Activated T-helper 1 cell treated with anti-CD3 and anti-CD28 coated beads, Interleukin-12 subunit alpha, Interleukin-12 subunit beta, Interleukin-2, Interleukin-4 antibody, amounts not matched to agents 30 ng/mL and 10 ng/mL and 1 ng/mL, durations not matched to agents 14 hours and 24 hours and 36 hours (primary cell): ENCODE measurements at regions not wholly inside any gene's neighbourhood (a gene's known extent, or its start where the extent isn't known, plus 50 kb on each side); places are given as distances from the start of the nearest gene placed in this dataset.

Experiments
- DNase-seq: peaks from one replicate; pipeline ENCODE4 v3.0.0; 2021; ENCODE audit warnings: low spot score
- H3K27ac Mint-ChIP-seq: one replicate; pipeline ENCODE4 v1.8.0; 2021; ENCODE audit warnings: mild to moderate bottlenecking, mixed read lengths
- H3K27me3 Mint-ChIP-seq: one replicate; pipeline ENCODE4 v1.8.0; 2022; ENCODE audit warnings: mild to moderate bottlenecking, moderate library complexity, mixed read lengths; ENCODE audit not compliant: insufficient read depth
- H3K36me3 Mint-ChIP-seq: one replicate; pipeline ENCODE4 v1.8.0; 2021; ENCODE audit warnings: low read depth, mixed read lengths
- H3K4me1 Mint-ChIP-seq: one replicate; pipeline ENCODE4 v1.8.0; 2021; ENCODE audit warnings: low read depth, mixed read lengths
- H3K4me3 Mint-ChIP-seq: one replicate; pipeline ENCODE4 v1.8.0; 2021; ENCODE audit warnings: mild to moderate bottlenecking, moderate library complexity, mixed read lengths
- H3K9me3 Mint-ChIP-seq: one replicate; pipeline ENCODE4 v1.8.0; 2021; ENCODE audit warnings: mixed read lengths
- intact Hi-C: fragments of 100-400 bp; cut with micrococcal nuclease; formaldehyde crosslinking; loops from one replicate; pipeline ENCODE4 v1.15.1; 2024

DNA sequence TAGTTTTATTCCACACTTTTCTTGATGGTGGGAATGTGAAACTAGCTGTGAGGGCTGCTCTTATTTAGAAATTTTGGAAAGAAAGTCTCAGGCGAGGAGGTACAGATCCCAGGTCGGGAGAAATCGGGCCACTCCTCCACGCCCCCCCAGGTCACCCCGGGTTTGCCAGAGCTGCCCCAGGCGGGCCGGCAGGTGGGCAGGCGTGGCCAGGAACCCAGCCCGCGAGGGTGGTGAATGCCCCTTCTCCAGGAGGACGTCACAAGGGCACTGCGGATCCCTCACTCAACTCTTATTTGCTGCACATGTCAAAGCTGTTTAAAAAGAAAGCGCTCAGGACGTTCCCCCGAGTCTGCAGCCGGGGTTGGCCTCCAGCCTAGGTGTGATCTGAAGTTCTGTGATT lies 60.5 kb upstream of the SLCO4A1 start:
- Mint-ChIP-seq H3K4me1 (no peaks in the 10 kb centered on the region), H3K4me3 (no peak overlapping the region), H3K27me3 (peaks cover 27% of the 10 kb centered on the region), H3K36me3 (no peaks in the 10 kb centered on the region), H3K9me3 (peaks cover 3% of the 10 kb centered on the region), H3K27ac (no peak overlapping the region)
- DNase-seq: no peak
- intact Hi-C loops: no loop called here

DNA sequence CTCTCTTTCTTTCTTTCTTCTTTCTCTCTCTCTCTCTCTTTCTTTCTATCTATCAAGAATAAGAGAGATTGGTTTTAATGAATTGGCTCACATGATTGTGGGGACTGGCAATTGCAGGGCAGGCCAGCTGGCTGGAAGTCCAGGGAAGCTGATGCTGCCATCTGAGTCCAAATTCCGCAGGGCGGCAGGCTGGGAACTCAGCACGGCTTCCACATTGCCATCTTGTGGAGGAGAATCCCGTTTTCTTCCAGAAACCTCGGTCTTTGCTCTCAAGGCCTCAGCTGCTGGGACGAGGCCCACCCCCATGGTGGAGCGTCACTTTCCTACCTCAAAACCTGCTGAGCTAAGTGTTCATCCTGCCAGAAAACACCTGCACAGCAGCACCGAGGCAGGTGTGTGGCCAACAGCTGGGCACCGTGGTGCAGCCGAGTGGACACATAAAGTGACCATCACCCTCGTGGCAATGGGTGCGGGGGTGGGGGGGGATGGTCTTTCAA lies 58.8 kb upstream of the SLCO4A1 start:
- intact Hi-C loops: no loop called here
- H3K4me1 Mint-ChIP-seq: no peaks in the 10 kb centered on the region

GRCh38 chr20:62584671-62585460 lies 57.4 kb upstream of the SLCO4A1 start:
- Mint-ChIP-seq H3K4me1 (no peaks in the 10 kb centered on the region), H3K27me3 (peaks cover 19% of the 10 kb centered on the region), H3K36me3 (no peaks in the 10 kb centered on the region), H3K27ac (peak overlapping the region; percentile 43), H3K4me3 (no peak overlapping the region), H3K9me3 (peaks cover 3% of the 10 kb centered on the region)
- no peak for DNase-seq
- intact Hi-C loops: no loop called here

More for the DNA sequence above, 58.8 kb upstream of the SLCO4A1 start:
- no peak for DNase-seq
- no peak overlapping the region for H3K27ac Mint-ChIP-seq
- H3K4me3 Mint-ChIP-seq: no peak overlapping the region
- H3K36me3 Mint-ChIP-seq: no peaks in the 10 kb centered on the region
- H3K9me3 Mint-ChIP-seq: peaks cover 3% of the 10 kb centered on the region
- peaks cover 25% of the 10 kb centered on the region for H3K27me3 Mint-ChIP-seq

DNA sequence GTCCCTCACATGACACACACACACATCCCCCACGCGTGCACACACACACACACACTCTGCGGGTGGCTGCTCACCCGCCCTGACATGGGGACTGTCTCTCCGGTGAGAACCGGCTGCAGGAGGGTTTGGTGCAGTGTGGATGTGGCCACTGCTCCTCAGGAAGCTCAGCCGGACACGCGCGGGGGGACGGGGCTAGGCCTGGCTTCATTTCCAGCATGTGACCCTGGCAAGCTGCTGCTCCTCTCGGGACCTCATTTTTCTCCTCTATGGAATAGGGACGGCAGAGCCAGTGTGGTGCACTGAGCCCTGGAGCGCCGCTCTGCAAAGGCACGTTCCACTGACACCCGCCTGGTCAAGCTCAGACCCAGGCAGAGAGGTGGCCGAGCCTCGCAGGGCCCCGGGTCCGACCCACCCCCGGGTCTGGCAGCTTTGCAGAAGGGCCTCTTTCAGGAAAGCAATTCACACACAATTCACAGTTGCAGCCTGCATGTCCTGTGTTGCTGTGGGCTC lies 56.8 kb upstream of the SLCO4A1 start:
- no peaks in the 10 kb centered on the region for H3K36me3 Mint-ChIP-seq
- peaks cover 3% of the 10 kb centered on the region for H3K9me3 Mint-ChIP-seq
- intact Hi-C loops: no loop called here
- peak overlapping the region; percentile 43 for H3K27ac Mint-ChIP-seq
- H3K4me1 Mint-ChIP-seq: no peaks in the 10 kb centered on the region
- no peak for DNase-seq
- H3K27me3 Mint-ChIP-seq: peaks cover 13% of the 10 kb centered on the region
- no peak overlapping the region for H3K4me3 Mint-ChIP-seq

DNA sequence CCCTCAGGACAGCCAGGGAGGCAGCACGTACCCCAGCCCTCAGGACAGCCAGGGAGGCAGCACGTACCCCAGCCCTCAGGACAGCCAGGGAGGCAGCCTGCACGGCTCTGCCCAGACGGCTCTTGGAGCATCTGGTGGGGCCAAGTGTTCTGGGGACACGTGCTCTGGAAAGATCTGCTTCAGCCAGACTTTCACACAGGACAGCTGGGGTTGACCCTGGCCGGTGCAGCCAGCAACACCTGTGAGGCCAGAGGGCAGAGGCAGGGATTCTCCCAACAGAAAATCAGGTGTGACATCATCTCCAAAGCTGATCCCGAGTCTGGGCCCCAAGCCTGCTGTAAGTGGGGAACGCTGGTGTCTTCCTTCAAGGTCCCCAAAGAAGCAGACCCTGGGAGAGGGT lies 55.5 kb upstream of the SLCO4A1 start:
- H3K36me3 Mint-ChIP-seq: no peaks in the 10 kb centered on the region
- H3K9me3 Mint-ChIP-seq: peaks cover 3% of the 10 kb centered on the region
- no peak overlapping the region for H3K27ac Mint-ChIP-seq
- H3K27me3 Mint-ChIP-seq: peaks cover 12% of the 10 kb centered on the region
- no peak overlapping the region for H3K4me3 Mint-ChIP-seq
- DNase-seq: no peak
- intact Hi-C loops: no loop called here
- no peaks in the 10 kb centered on the region for H3K4me1 Mint-ChIP-seq

DNA sequence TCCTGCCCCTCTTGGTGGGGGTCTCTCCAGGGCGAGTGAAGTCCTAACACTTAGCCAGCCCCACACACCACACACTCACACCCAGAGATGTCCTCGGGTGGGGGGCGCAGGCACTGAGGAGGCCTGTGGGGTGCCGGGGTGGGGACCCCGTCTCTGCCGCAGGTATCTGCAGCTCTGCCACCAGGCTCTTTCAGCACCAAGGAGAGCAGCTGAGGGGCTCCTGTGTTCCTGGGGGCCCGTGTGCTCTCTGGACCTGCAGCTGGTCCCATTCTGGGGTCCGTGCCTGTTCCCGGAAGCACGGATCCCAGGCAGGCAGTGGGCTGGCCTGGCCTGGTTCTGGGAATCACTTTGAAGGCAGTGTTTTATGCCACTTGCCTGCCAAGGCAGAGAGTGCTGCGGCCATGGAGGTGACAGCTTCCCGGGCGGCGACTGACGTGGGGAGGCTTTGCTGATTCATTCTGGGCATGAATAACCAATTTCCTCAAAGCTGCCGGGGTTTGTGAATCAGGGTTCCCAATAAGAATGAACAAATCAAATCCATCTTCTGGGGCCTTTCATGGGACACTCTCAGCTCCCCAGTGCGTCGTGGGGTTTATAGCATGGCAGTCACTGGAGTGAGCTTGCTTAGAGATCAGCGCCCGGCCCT lies 54.4 kb upstream of the SLCO4A1 start:
- peaks cover 11% of the 10 kb centered on the region for H3K27me3 Mint-ChIP-seq
- no peaks in the 10 kb centered on the region for H3K36me3 Mint-ChIP-seq
- intact Hi-C loops: no loop called here
- no peak overlapping the region for H3K4me3 Mint-ChIP-seq
- no peak for DNase-seq
- peaks cover 3% of the 10 kb centered on the region for H3K9me3 Mint-ChIP-seq
- H3K27ac Mint-ChIP-seq: no peak overlapping the region
- no peaks in the 10 kb centered on the region for H3K4me1 Mint-ChIP-seq

- H3K36me3 Mint-ChIP-seq: no peaks in the 10 kb centered on the region
- H3K9me3 Mint-ChIP-seq: peaks cover 3% of the 10 kb centered on the region
- no peak overlapping the region for H3K4me3 Mint-ChIP-seq
- no peak for DNase-seq
- intact Hi-C loops: no loop called here
- peaks cover 7% of the 10 kb centered on the region for H3K27me3 Mint-ChIP-seq
- H3K27ac Mint-ChIP-seq: no peak overlapping the region
- no peaks in the 10 kb centered on the region for H3K4me1 Mint-ChIP-seq
Observed at GRCh38 chr20:62588458-62589149, 53.7 kb upstream of the SLCO4A1 start.

DNA sequence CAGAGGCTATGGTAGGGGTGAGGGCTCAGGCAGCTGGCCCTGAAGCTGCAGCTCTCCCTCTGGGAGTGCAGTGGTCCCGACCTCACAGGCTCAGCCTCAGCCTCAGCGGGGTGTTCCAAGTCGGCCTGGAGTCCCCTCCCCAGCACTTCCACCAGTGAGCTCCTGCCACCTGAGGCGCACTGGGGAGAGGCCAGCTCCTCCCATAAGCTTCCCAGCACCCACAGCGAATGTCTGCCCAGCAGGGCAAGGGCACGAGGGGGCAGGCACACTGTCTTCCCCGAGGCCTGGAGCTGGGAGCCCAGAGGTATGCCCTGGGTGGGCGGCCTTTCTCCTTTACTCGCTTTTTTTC lies 53.2 kb upstream of the SLCO4A1 start:
- Mint-ChIP-seq H3K36me3 (no peaks in the 10 kb centered on the region), H3K27ac (no peak overlapping the region), H3K9me3 (peaks cover 3% of the 10 kb centered on the region), H3K27me3 (peaks cover 7% of the 10 kb centered on the region), H3K4me1 (no peaks in the 10 kb centered on the region), H3K4me3 (no peak overlapping the region)
- DNase-seq: no peak
- intact Hi-C loops: no loop called here

- H3K27me3 Mint-ChIP-seq: peaks cover 10% of the 10 kb centered on the region
- no peaks in the 10 kb centered on the region for H3K36me3 Mint-ChIP-seq
- peaks cover 3% of the 10 kb centered on the region for H3K9me3 Mint-ChIP-seq
- no peak overlapping the region for H3K4me3 Mint-ChIP-seq
- DNase-seq: no peak
- intact Hi-C loops: no loop called here
- H3K4me1 Mint-ChIP-seq: no peaks in the 10 kb centered on the region
- H3K27ac Mint-ChIP-seq: no peak overlapping the region
Observed at GRCh38 chr20:62589720-62590119, 52.6 kb upstream of the SLCO4A1 start.

DNA sequence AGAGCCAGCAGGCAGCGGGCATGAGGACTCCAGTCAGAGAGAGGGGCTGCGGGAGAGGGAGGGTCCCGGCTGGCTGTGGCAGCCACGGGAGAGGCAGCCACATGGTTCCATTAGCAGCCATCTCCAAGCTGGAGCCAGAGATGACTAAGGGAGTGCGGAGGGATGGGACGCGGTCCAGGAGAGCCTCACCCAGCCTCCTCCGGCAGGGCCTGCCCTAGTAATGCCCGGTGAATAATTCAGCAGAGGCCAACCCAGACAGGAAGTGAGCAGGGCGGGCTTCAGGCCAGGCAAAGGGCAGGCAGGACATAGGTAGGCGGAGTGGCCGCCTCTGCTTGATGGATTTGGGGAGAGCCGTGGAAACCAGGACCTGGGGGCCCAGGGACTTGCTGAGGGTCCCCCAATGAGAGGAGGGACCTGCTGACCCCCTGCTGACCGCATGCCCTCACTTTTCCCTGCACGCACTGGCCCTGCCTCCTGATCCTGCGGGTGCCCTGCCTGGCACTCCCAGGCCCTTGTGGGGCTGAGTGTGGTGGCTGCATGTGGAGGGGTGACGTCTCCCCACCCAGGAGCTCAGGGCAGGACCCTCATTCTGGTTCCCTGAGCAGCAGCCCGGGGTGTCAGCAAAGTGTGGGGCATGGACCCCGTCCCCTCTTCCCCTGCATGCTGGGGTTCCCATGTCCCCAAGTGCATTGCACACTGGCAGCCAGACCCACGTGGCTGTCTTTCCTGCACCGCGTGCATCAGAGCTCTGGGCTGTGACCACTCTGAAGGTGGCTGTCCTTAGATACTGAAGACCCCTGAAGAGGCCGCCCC lies 51.8 kb upstream of the SLCO4A1 start:
- intact Hi-C loops: no loop called here
- DNase-seq: no peak
- peaks cover 14% of the 10 kb centered on the region for H3K27me3 Mint-ChIP-seq
- no peak overlapping the region for H3K27ac Mint-ChIP-seq
- no peak overlapping the region for H3K4me3 Mint-ChIP-seq
- H3K9me3 Mint-ChIP-seq: no peaks in the 10 kb centered on the region
- H3K36me3 Mint-ChIP-seq: no peaks in the 10 kb centered on the region
- no peaks in the 10 kb centered on the region for H3K4me1 Mint-ChIP-seq

DNA sequence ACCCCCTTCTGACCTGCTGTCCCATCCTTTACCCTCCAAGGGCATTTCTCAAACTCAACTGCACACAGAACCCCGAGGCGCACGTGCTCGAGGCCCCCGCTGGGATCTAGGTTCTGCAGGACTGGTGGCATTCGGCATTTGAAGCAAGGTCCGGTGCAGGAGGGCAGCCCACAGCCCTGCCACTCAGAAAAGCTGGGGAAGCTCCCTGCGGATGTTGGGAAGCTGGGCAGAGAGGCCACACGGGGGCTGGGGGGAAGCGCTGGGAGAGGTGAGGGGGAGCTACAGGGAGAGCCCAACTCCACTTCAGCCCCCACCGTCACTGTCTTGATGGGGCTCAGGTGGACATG lies 51.2 kb upstream of the SLCO4A1 start:
- no peak overlapping the region for H3K4me3 Mint-ChIP-seq
- no peaks in the 10 kb centered on the region for H3K9me3 Mint-ChIP-seq
- no peaks in the 10 kb centered on the region for H3K36me3 Mint-ChIP-seq
- peaks cover 14% of the 10 kb centered on the region for H3K27me3 Mint-ChIP-seq
- H3K27ac Mint-ChIP-seq: no peak overlapping the region
- DNase-seq: no peak
- intact Hi-C loops: no loop called here
- no peaks in the 10 kb centered on the region for H3K4me1 Mint-ChIP-seq

- intact Hi-C loops: no loop called here
- no peaks in the 10 kb centered on the region for H3K9me3 Mint-ChIP-seq
Observed at GRCh38 chr20:62591591-62591990, 50.7 kb upstream of the SLCO4A1 start.

More at GRCh38 chr20:62591591-62591990, 50.7 kb upstream of the SLCO4A1 start:
- DNase-seq: no peak
- Mint-ChIP-seq H3K27ac (no peak overlapping the region), H3K4me1 (no peaks in the 10 kb centered on the region), H3K36me3 (no peaks in the 10 kb centered on the region), H3K4me3 (no peak overlapping the region), H3K27me3 (peaks cover 14% of the 10 kb centered on the region)
